OCI-LY3 (cell line): ENCODE measurements at regions not wholly inside any gene's neighbourhood (a gene's known extent, or its start where the extent isn't known, plus 50 kb on each side); places are given as distances from the start of the nearest gene placed in this dataset.

ENCODE experiments used
- CTCF ChIP-seq: fragments of 200-600, 300-600 bp; sonication (generic); IDR thresholded peaks from 2 replicates; pipeline ENCODE4 v1.5.1; 2014; ENCODE audit warnings: antibody characterized with exemption, low read length, low read depth
- EZH2phosphoT487 ChIP-seq: fragments of 200-600 bp; shearing (Covaris generic); IDR thresholded peaks from 2 replicates; pipeline ENCODE4 v1.6.1; 2018; ENCODE audit warnings: antibody characterized with exemption, mixed run types, low read depth

DNA sequence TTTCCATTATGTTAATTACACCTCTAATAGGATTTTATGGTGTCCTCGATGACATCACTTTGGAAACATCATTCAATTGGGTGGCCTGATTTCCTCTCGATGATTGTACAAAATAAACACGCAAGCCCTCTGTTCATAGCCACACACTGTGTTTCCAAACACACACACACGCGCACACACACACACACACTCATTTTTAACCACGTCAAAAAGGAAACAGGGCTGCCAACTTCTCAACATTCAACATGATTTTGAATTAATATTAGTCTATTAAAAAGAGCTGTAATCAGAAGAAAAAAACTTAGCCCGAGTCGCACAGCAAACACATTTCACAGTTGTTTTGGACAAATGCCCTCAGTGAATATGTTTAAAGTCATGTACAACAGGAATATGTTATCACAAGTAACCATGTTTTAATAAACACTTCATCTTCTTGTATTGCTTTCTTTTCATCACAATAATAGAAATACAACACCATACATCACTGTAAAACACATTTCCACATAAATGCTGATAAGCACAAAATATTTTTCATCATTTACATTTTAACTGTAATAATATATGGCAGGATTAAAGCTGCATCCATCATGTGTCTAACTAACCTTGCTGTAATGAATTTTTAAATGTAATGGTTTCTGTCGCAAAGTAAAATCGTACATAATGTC is 219.1 kb upstream of the IRX3 start:
- no peak for TF ChIP-seq EZH2phosphoT487
- no peak for TF ChIP-seq CTCF
